Skeletal muscle tissue (tissue), 3 donors: ENCODE measurements at regions not wholly inside any gene's neighbourhood (a gene's known extent, or its start where the extent isn't known, plus 50 kb on each side); places are given as distances from the start of the nearest gene placed in this dataset.

ENCODE experiments used
- H3K27ac ChIP-seq: one replicate; pipeline ENCODE4 v1.7.0; 2013; ENCODE audit warnings: mild to moderate bottlenecking, low read depth, low read length, inconsistent platforms
- H3K27me3 ChIP-seq, 3 donors: one replicate each; pipeline ENCODE4 v1.7.0; 2013; ENCODE audit warnings: low read length in 3 of 3; ENCODE audit not compliant: control insufficient read depth in 3 of 3, insufficient read depth in 3 of 3
- H3K36me3 ChIP-seq, 3 donors: one replicate each; pipeline ENCODE4 v1.7.0; 2013; ENCODE audit warnings: low read length in 3 of 3; ENCODE audit not compliant: control insufficient read depth in 3 of 3, insufficient read depth in 3 of 3
- H3K4me1 ChIP-seq, 3 donors: one replicate each; pipeline ENCODE4 v1.7.0; 2013; ENCODE audit warnings: low read length in 3 of 3, mild to moderate bottlenecking in 3 of 3; ENCODE audit not compliant: control insufficient read depth in 3 of 3, insufficient read depth in 3 of 3
- H3K4me3 ChIP-seq, 3 donors: one replicate each; pipeline ENCODE4 v1.7.0; 2013; ENCODE audit warnings: low read length in 3 of 3
- H3K9ac ChIP-seq, 3 donors: one replicate each; pipeline ENCODE4 v1.7.0; 2013; ENCODE audit warnings: low read length in 3 of 3, mild to moderate bottlenecking in 3 of 3, moderate library complexity in 2 of 3, low read depth in 1 of 3
- H3K9me3 ChIP-seq, 3 donors: one replicate each; pipeline ENCODE4 v1.7.0; 2013; ENCODE audit warnings: low read length in 3 of 3; ENCODE audit not compliant: control insufficient read depth in 3 of 3
- donor health status: Osteomylitis.

- Histone ChIP-seq H3K4me3 (peak overlapping the region in 2 of 3 donors; percentile 16 to 25), H3K27me3 (no peaks in the 10 kb centered on the region), H3K4me1 (peaks cover 9 to 14% (median 10%) of the 10 kb centered on the region in 3 donors), H3K36me3 (no peaks in the 10 kb centered on the region), H3K9me3 (no peaks in the 10 kb centered on the region), H3K9ac (peak overlapping the region in 1 of 3 donors; percentile 28), H3K27ac (peak overlapping the region; percentile 59)
Measured at GRCh38 chr12:68420225-68421010, 88.3 kb upstream of the MDM1 start.

GRCh38 chr12:68422159-68422558 is 90.0 kb upstream of the MDM1 start:
- H3K4me1 ChIP-seq = peaks cover 9 to 14% (median 10%) of the 10 kb centered on the region in 3 donors
- H3K27ac ChIP-seq = no peak overlapping the region
- H3K9me3 ChIP-seq = no peaks in the 10 kb centered on the region
- H3K36me3 ChIP-seq = no peaks in the 10 kb centered on the region
- no peak overlapping the region for H3K4me3 ChIP-seq
- no peaks in the 10 kb centered on the region for H3K27me3 ChIP-seq
- no peak overlapping the region for H3K9ac ChIP-seq

DNA sequence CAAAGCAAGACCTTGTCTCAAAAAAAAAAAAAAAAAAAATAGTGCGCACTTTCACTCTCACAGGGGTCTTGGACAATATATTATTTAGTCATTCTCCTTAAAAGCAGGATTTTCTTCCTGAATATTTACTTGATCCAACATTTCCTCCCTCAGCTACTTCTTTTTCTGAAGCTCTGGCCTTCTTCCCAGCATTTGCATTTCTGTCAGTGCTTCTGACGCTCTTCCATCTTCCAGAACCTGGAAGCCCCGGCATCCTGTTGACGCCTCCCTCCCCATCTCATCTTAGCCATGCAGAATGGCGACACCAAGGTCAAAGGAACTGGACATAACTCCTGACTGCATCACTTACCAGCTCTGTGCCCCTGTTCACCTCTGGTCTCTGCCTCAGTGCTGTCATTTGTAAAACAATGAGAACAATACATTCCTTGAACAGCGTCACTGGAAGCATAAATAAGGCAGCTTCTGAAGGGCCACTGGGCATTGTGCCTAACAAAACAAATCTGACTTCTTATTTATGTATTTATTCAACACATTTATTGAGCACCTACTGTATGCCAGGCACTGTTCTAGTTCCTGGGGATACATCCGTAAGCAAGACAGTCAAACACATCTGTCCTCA is 90.9 kb upstream of the MDM1 start:
- no peaks in the 10 kb centered on the region for H3K36me3 ChIP-seq

DNA sequence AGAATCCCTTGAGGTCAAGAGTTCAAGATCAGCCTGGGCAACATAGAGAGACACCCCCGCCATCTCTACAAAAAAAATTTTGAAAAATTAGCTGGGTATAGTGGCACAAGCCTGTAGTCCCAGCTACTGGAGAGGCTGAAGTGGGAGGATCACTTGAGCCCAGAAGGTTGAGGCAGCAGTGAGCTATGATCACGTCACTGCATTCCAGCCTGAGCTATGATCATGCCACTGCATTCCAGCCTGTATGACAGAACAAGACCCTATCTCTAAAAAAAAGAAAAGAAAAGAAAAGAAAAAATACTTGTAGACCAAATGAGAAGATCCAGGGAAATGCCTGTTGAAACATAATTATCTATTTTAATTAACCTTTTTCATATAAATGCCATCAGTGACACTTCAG is 93.8 kb upstream of the MDM1 start:
- no peaks in the 10 kb centered on the region for H3K36me3 ChIP-seq
- H3K9ac ChIP-seq = no peak overlapping the region
- H3K27me3 ChIP-seq = no peaks in the 10 kb centered on the region
- peaks cover 0 to 4% (median under 1%) of the 10 kb centered on the region in 3 donors for H3K4me1 ChIP-seq
- H3K27ac ChIP-seq = no peak overlapping the region
- H3K9me3 ChIP-seq = no peaks in the 10 kb centered on the region
- H3K4me3 ChIP-seq = no peak overlapping the region

More for the DNA sequence above, 90.9 kb upstream of the MDM1 start:
- H3K4me1 ChIP-seq = peaks cover 9 to 14% (median 10%) of the 10 kb centered on the region in 3 donors
- H3K4me3 ChIP-seq = no peak overlapping the region
- no peaks in the 10 kb centered on the region for H3K27me3 ChIP-seq
- no peak overlapping the region for H3K27ac ChIP-seq
- no peaks in the 10 kb centered on the region for H3K9me3 ChIP-seq
- no peak overlapping the region for H3K9ac ChIP-seq

- H3K27ac ChIP-seq = no peak overlapping the region
- H3K4me3 ChIP-seq = no peak overlapping the region
- no peaks in the 10 kb centered on the region for H3K9me3 ChIP-seq
- H3K4me1 ChIP-seq = no peaks in the 10 kb centered on the region
- no peaks in the 10 kb centered on the region for H3K27me3 ChIP-seq
- no peak overlapping the region for H3K9ac ChIP-seq
- no peaks in the 10 kb centered on the region for H3K36me3 ChIP-seq
Measured at GRCh38 chr12:68428211-68428610, 96.0 kb upstream of the MDM1 start.

DNA sequence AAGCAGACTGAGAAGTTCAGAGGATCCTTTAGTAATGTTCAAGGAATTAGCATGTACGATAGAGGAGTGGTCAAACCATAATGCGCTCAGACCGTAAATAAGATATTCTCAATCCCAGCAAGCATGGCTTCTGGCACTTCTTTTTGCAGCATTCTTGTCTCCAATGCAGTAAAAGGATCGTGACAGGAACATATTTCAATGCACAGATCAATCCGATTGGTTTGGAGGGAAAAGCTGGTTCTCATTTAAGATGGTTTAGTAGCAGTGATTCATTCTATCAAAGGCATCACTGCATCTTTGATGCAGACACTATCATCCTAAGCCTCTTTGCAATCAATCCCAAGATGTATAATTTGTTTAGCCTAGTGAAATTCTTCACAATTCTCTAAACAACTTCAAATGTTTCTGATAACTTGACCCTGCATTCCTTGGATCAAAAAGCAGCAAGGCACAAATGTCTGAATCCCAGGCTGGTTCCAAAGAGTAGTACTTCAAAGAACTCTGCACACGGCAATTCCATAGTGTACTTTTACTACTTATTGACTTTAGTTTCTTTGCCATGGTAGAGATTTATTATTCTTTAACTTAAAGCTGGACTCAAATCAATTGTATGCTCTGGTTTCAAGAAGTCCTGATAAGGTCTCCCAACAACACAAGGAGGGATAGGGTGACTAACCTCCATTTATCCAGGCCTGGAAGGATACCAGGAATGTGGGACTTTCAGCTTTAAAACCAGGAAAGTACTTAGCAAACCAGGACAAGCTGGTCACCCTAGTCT is 96.8 kb upstream of the MDM1 start:
- Histone ChIP-seq H3K4me1 (no peaks in the 10 kb centered on the region), H3K27me3 (no peaks in the 10 kb centered on the region), H3K9me3 (no peaks in the 10 kb centered on the region), H3K27ac (no peak overlapping the region), H3K36me3 (no peaks in the 10 kb centered on the region), H3K4me3 (no peak overlapping the region), H3K9ac (no peak overlapping the region)

- Histone ChIP-seq H3K36me3 (no peaks in the 10 kb centered on the region), H3K4me1 (no peaks in the 10 kb centered on the region), H3K4me3 (no peak overlapping the region), H3K27me3 (no peaks in the 10 kb centered on the region), H3K9me3 (no peaks in the 10 kb centered on the region), H3K27ac (no peak overlapping the region), H3K9ac (no peak overlapping the region)
Measured at GRCh38 chr12:68429696-68430095, 97.5 kb upstream of the MDM1 start.

- H3K9me3 ChIP-seq = no peaks in the 10 kb centered on the region
- H3K4me3 ChIP-seq = no peak overlapping the region
- H3K36me3 ChIP-seq = no peaks in the 10 kb centered on the region
- no peak overlapping the region for H3K27ac ChIP-seq
- no peak overlapping the region for H3K9ac ChIP-seq
- H3K27me3 ChIP-seq = no peaks in the 10 kb centered on the region
- H3K4me1 ChIP-seq = no peaks in the 10 kb centered on the region
Measured at GRCh38 chr12:68431786-68432185, 99.6 kb upstream of the MDM1 start.

DNA sequence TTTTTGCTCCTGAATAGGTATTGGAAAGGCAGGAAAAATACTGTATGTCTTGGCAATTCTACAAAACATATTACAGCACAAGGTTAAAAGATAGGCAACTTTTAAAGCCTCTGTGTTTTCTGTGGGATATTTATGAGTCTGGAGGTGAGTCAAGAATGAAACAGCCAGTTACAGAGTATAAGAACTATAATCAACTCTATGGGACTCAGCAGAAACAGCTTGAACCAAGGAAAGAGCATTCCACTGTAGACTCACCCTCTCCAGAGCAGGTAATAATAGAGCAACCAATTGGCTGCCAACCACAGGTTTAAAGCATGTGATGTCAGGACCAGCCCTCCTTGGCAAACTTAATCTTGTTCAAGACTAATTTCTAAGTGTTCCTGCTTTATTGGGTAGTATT is 100.5 kb upstream of the MDM1 start:
- Histone ChIP-seq H3K27me3 (no peaks in the 10 kb centered on the region), H3K36me3 (no peaks in the 10 kb centered on the region), H3K27ac (no peak overlapping the region), H3K4me1 (no peaks in the 10 kb centered on the region), H3K4me3 (no peak overlapping the region), H3K9ac (no peak overlapping the region), H3K9me3 (no peaks in the 10 kb centered on the region)
